ENCODE measurements at regions not wholly inside any gene's neighbourhood (a gene's known extent, or its start where the extent isn't known, plus 50 kb on each side); places are given as distances from the start of the nearest gene placed in this dataset.
"Not testable (repeated sequence)": the region's sequence is repeated elsewhere in the genome, so short reads cannot be mapped to it uniquely, and the experiment has no call there.

- no peak for DNase-seq
Observed at GRCh38 chr2:236910781-236911495, 174.8 kb upstream of the COPS8 start.

- no peak for DNase-seq
Observed at GRCh38 chr2:236912326-236913120, 173.2 kb upstream of the COPS8 start.

- DNase-seq: no peak
Observed at GRCh38 chr2:236915186-236915585, 170.5 kb upstream of the COPS8 start.

DNA sequence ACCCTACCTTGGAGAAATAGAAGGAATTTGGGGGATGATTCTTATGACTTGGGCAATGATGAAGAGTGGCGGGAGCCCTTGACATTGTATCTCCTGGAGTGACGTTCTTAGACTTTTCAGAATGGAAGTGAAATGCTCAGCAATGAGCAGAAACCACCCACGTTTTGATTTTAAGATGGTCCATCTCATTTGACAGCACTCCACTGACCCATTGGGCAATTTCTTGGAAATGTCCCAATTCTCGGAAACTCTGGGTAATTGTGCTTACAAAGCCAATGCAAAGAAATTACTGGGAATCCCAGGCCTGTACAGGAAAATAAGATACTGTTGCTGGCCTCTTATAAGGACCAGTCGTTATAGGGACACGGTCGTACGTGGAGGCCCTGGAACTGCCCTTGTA, 170.0 kb upstream of the COPS8 start:
- DNase-seq: no peak

DNA sequence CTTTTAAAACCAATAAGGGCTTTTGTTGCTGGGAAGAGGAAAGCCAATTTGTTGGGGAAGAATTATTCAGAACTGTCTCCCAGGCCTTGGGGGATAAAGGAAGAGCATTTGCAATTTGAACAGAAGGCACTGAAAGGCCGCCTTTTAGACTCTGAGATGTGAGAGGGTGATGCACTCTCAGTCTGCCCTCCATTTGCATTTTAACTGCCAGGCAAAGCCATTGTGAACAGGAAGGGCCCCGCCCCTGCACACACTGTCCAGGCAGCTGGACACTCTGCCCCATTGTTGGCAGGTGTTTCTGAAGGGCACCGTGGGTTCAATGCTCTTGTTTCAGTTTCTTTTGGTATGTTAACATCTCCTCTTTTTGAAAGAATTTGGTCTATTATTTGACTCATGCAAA, 169.5 kb upstream of the COPS8 start:
- no peak for DNase-seq

GRCh38 chr2:236916651-236917050, 169.0 kb upstream of the COPS8 start:
- no peak for DNase-seq

GRCh38 chr2:236917164-236917563, 168.5 kb upstream of the COPS8 start:
- no peak for DNase-seq

DNA sequence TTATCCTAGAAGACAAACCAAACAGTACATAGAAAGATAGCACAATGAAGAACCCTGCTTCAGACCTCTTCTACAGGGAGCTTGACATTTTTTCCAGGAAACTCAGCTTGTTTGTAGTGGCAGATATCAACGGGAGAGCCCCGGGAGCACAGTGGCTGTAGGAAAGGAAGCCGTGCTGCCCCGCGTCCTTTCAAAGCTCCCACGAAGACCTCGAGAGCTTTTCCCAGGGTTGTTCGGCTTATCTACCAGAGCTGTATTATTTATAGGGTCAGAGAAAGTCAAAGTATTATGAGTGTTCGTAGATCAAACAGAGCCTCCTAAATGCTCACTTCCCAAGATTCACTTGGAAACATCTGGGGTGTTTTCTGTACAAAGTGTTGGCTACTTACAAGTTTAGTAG, 167.1 kb upstream of the COPS8 start:
- DNase-seq: no peak

- DNase-seq: no peak
Observed at GRCh38 chr2:236919209-236919608, 166.5 kb upstream of the COPS8 start.

GRCh38 chr2:236919801-236920379, 165.8 kb upstream of the COPS8 start:
- DNase-seq: not testable (repeated sequence)

DNA sequence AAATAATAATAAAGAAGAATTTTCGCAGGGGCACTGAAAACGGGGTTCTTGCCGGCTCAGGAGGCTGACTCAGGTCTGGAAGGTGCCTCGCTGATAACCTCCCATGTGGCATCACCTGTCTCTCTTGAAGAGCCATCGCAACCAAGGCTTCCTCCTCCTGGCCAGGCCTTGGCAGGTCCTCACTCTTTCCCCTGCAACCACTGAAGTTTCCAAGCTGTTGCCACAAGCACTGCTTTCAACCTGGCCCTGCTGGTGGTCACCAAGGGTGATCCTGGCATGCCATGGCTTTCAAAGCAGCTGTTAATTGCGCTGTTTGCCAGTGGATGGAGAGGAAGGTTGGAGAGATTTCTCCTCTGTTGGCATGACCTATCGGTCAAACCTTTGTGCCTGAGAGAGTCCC, 163.6 kb upstream of the COPS8 start:
- DNase-seq: no peak

DNA sequence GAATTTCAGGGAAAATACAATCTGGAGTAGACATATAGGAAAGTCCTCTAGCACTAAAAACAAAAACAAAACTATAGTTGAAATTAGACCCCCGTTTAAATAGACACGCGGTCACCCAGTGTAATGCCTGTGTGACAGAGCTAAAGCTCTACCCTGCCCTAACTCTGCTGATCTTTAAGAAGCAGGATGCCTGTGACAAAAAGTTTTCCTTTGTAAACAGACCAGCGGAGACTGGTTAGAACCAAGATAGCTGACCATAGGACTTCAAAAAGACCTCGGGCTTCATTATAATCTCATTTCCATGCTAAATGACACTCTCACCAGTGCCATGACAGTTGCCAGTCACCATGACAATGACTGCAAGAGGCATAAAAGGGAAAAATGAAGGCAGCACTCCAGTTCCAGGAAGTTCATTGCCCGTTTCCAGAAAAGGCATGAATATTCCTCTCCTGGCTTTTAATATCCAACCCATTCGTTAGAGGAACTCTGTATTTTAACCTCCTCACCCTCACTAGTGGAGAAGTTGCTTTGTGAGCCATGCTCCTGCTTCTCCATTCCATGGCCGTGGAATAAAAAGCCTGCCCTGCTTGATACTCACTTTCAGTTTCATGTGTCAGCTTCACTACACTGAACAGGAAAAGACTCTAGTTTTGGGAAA, 157.2 kb upstream of the COPS8 start:
- no peak for DNase-seq

DNA sequence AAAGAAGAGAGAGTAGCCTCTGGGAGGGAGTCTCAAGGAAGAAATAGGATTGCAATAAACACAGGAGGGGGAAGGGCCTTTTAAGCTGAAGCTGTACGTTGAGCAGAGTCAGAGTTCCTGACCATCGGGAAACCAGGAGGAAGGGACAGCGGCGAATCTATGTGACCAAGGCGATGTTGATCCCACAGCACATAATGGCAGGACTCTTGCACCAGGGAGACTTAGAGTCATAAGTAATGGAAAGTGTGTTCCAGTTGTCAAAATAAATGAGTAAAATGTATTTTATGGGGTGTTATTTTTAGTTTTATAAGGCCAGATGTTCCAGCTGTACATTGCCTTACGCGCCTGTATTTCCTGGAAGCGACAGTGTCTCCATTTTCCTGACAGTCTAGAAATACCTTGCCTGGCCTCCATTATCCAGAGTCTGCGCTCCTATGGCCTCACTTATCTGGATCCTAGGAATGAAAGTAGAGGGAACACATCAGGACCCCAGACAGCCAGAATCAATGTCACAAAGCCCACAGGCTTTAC, 152.8 kb upstream of the COPS8 start:
- no peak for DNase-seq

DNA sequence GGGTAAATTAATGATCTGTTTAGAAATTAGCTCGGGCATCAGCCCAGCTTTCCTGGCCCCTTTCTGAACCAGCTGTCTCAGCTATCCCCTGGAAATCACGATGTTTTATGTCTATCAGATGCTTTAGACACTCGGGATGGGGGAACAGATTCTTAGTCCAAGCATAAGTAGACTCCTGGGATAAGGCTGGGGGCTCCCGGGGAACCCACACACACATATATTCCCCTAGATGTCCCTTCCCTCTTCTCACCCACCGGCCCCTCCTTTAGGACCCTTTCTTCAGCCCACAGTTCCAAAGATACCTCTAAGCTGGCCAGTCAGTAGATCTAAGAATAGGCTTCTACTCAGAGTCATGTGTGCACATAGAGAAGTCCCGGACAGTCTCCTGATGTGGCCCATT, 151.5 kb upstream of the COPS8 start:
- no peak for DNase-seq

DNA sequence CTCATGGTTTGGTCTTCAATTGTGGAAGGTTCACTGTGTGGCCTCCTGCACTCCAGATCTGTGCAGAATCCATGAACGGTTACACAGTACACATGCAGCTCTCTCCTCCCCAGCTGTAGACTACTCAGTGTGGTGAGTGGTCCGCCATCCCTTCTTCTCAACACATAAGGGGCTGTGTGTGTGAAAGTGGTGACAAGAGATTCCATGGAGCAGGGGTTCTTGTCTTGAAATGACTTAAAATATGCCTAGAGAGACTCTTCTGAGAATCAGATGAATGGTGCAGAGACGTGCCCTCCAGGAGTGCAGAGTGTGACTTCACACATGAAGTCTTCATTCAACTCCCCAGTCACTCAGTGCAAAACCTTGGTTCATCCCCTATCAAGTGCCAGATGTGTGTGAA, 151.0 kb upstream of the COPS8 start:
- DNase-seq: no peak

DNA sequence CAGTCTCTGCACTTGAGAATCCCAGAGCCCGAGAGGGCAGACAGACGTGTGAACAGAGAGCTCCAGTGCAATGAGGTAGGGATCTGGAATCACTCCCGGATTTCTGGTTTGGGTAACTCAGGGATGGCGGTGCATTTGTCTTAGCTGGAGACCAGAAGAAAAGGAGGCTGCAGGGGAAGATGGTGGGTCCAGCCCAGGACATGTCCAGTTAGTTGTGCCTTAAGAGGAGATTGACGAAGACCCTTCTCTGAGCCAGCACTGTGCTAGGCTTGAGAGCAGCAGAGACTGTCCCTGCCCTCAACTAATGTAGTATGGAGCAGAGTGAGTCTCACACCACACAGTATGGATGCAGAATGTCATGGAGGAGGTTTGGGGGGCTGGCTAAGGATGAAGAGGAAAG, 150.6 kb upstream of the COPS8 start:
- DNase-seq: no peak

GRCh38 chr2:236935631-236936445, 149.9 kb upstream of the COPS8 start:
- DNase-seq: no peak

DNA sequence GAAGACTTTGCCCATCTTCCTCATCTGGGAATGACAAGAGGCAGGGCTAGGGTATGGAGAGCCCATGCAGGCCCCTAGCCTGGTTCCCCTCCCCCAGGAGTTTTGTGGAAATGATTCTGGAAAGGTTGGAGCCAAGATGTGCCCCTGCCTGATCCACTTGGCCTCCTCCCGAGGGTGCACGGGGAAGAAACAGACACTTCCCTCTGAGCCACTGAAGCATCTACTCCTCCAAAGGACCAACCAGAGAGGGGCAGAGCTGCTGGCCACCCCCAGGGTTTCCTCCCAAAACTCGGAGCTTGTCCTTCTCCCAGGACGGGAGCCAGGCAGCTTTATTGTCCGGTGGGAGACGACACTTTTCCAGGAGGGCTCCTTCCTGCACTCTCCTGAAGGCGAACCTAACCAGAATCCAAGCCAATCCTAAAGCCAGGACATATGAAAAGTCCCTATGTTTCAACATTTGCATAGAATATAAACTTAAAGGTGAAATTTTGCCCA, 149.2 kb upstream of the COPS8 start:
- no peak for DNase-seq

DNA sequence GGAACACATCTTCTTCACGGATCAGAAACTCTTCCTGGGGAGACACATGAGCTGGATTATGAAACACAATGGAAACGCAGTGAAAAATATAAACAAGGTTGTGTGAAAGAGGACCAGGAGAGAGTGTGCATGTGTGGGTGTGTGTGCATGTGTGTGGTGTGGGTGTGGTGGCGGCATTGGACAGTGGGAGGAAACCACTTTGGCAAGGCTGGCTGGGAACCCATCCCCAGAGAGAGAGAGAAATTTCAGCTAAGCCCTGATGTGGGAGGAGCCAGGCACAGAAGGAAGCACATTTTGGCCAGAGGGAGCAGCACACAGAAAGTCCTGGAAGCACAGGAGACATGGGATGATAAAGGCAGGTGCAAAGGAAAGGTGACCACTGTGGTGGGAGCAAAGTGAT, 147.6 kb upstream of the COPS8 start:
- DNase-seq: no peak

GRCh38 chr2:236939271-236939670, 146.4 kb upstream of the COPS8 start:
- DNase-seq: no peak

DNA sequence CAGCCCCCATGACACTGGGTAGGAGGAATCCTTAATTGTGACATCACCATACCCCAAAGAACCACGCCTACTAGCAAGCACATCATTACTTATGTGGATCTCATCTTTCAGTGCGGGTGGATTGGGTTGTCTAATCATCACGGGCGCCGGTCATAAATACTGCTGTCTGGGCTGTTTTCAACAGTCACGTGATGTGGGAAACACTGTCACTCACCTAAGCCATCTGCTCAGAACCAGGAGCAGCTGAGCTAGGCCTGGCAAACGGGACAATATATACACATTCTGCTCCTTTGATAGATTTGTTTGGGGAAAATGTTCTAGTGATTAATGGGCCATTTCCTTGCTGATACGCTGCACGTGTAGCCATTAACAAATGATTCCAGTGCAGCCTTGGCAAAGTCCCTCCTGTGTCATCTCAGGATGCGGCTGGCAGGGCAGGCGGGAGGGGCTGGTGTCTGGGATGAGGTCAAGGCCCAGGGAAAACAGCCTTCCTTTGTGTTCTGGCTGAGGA, 145.9 kb upstream of the COPS8 start:
- no peak for DNase-seq

DNA sequence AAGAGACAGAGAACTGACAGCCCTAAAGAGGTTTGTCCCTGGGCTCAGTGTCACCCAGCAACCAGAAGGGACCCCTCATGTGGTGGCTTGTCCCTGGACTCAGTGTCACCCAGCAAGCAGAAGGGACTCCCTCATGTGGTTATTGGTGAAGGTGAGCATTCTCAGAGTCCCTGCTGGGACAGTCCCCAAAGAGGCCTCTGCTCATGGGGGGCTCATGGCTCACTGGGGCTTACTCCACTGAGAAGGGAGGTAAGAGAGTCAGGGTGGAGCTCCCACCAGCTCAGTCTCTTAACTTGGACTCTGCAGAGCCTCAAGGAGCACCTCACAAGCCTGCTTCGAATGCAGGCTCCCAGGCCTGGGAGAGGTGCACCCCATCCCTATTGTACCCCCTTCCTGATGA, 145.2 kb upstream of the COPS8 start:
- no peak for DNase-seq

All from kidney glomerular epithelial cell (primary cell).